GM19025 (cell line): ENCODE measurements at regions not wholly inside any gene's neighbourhood (a gene's known extent, or its start where the extent isn't known, plus 50 kb on each side); places are given as distances from the start of the nearest gene placed in this dataset.

Experiments
- ATAC-seq: cut with Tn5 transposase; IDR thresholded peaks from one replicate; pipeline ENCODE4 v1.9.1; 2021; ENCODE audit warnings: mild to moderate bottlenecking, low read depth, moderate library complexity; ENCODE audit not compliant: unreplicated experiment

- no peak for ATAC-seq
Measured at GRCh38 chr2:64846177-64846576, 143.0 kb upstream of the SLC1A4 start.

DNA sequence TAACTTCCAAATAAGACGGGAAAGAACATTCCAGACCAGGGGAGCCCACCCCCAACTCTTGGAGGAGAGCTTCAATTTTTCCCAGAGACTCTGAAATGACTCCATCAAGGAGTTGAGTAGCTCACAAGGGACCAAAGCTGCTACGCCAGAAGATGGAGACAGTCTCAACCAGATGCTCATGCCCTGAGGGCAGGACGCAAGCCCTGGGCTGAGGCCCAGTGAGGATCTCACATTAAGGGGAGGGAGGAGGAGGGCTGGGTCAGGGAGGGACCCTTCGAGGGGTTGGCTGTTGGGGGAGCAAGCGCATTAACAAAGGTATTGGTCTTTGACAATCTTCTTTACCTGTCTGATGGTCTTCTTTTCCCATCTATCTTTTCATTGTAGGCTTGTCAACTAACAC is 141.3 kb upstream of the SLC1A4 start:
- ATAC-seq = no peak

DNA sequence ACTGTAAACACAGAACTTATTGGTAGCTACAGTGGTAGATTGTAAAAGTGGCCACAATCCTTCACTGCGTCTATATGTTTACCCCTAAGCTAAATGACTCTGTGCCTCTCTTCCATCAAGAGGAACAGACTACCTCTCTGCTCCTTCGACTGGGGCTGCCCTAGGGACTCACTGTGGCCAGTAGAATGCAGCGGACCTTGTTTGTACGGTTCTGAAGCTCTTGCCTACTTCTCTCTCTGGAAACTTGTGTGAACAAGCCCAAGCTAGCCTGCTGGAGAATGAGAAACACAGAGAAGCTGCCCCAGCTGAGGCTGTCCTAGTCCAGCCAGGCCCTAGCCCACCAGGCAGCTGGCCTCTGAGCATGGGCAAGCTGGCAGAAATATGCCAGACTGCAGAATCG is 140.8 kb upstream of the SLC1A4 start:
- no peak for ATAC-seq

DNA sequence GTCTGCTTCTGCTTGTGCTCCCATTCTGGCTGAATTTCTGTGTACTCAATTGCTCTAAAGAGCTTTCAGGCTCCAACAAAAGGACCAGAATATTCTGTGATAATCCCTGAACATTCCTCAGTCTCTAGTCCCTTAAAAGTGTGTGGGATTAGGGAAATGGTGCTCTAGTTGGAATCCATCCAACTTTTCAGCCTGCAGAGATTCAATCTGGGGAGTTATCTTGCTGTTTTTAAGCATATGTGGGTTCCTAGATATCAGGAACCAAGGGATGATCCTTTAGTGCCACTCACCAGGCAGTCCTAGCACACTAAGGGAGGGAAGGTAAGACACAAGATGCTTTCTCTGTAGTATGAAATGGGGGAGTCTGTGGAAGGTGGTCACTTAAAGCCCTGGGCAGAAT is 140.3 kb upstream of the SLC1A4 start:
- no peak for ATAC-seq

- no peak for ATAC-seq
Measured at GRCh38 chr2:64850642-64851041, 138.6 kb upstream of the SLC1A4 start.

DNA sequence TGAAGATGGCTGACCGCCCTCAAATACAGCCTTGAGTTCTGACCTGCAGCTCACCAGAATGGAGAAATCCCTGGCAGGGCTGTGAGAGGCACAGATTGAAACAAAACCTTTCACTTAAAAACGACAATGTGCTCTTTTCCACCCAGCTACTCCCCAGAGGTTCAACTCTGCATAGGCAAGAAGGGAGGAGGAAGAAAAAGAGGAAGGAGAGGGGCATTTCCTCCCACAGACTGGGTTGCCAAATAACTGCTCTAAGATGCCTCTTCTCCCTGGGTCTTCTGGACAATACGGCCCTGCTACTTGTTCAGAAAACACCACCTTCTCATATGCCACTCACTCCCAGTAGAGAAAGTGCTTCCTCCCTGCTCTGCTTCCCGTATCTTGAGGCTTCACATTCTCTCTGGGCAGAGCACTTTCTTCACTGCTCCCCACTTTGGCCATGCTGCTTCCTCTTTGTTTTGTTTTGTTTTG is 136.4 kb upstream of the SLC1A4 start:
- ATAC-seq = no peak

- no peak for ATAC-seq
Measured at GRCh38 chr2:64853306-64853705, 135.9 kb upstream of the SLC1A4 start.

GRCh38 chr2:64853894-64854293 is 135.3 kb upstream of the SLC1A4 start:
- no peak for ATAC-seq

GRCh38 chr2:64854773-64855237 is 134.4 kb upstream of the SLC1A4 start:
- ATAC-seq = no peak

GRCh38 chr2:64857581-64858471 is 131.4 kb upstream of the SLC1A4 start:
- no peak for ATAC-seq

GRCh38 chr2:64858541-64859311 is 130.5 kb upstream of the SLC1A4 start:
- ATAC-seq = peak; percentile 8

- ATAC-seq = peak; percentile 53
Measured at GRCh38 chr2:64859312-64860212, 129.6 kb upstream of the SLC1A4 start.

GRCh38 chr2:64860276-64860885 is 128.8 kb upstream of the SLC1A4 start:
- no peak for ATAC-seq

DNA sequence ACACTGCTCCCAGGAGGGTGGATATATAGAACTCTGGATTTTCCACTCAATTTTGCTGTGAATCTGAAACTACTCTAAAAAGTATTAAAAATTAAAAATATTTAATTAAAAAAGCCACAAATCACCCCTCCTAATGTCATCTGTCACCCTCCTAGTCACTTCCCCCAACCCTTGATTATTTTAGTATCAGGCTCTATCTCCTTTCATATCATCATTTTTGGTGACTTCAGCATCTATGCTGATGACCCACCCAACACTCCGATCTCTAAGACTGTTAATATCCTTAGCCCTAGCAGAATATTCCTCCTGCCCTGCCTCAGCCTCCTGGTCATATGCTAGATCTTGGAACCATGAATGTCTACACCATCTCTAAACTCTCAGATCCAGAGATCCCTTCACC is 128.3 kb upstream of the SLC1A4 start:
- ATAC-seq = no peak

DNA sequence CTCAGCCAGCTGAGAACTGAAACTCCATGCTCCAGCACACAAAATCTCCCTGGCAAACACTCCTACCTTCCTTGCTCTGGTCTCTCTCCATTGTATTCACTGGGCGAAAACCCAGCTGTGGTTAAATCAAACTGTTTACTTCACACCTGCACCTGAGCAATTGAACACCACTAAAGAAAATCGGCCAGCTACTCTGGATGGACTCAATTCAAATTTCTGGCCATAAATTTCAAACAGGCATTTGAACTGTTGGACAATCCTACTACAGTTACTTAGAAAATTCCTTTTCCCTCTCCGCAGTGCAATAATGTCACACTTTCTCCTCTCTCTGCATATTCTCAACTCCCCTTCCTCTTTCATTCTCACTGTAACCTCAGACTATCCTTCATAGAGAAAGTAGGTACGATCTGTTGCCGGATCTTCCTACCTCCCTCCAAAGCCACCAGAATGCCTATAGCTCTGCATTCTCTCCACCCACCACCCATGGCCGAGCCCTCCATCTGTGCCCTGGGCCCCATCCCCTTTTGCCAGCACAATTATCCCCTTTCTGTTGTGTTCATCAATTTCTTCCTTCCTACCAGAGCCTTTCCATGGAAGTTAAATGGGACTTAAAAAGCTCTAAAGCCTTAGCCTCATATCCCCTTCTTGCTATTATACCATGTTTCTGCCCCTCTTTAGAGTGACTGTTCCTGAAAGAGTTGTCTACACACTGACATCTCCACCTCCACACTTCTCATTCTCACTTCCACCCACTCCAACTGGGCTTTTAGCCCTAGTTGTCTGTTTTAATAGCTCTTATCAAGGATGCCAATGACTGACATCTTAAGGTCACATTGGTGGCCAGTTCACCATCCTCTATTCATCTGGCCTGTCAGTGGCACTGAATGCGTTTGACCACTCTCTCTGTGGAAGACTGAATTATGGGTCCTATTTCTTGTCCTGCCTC is 127.5 kb upstream of the SLC1A4 start:
- no peak for ATAC-seq

GRCh38 chr2:64862623-64863022 is 126.6 kb upstream of the SLC1A4 start:
- ATAC-seq = no peak

- ATAC-seq = no peak
Measured at GRCh38 chr2:64863097-64863820, 125.9 kb upstream of the SLC1A4 start.

GRCh38 chr2:64865073-64865830 is 123.9 kb upstream of the SLC1A4 start:
- ATAC-seq = peak; percentile 57
